ENCODE measurements at regions not wholly inside any gene's neighbourhood (a gene's known extent, or its start where the extent isn't known, plus 50 kb on each side); places are given as distances from the start of the nearest gene placed in this dataset.
"Not testable (repeated sequence)": the region's sequence is repeated elsewhere in the genome, so short reads cannot be mapped to it uniquely, and the experiment has no call there.

DNA sequence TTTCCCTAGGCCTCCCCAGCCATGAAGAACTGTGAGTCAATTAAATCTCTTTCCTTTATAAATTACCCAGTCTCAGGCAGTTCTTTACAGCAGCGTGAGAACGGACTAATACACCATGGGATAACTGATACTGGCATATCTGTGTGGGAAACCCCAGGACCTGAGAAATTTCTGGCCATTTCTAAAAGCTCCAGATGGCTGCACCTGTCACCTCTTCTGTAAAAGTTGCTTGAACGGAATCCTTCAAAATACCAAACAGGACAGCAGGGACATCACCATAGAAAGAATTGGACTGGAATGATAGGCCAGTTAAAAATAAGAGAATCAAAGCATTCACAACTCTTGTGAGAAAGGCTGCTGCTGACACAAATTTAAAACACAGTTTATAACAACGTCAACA lies 134.0 kb upstream of the FOXD4L5 start:
- DNase-seq (ENCODE audit: low spot score): not testable (repeated sequence)

DNA sequence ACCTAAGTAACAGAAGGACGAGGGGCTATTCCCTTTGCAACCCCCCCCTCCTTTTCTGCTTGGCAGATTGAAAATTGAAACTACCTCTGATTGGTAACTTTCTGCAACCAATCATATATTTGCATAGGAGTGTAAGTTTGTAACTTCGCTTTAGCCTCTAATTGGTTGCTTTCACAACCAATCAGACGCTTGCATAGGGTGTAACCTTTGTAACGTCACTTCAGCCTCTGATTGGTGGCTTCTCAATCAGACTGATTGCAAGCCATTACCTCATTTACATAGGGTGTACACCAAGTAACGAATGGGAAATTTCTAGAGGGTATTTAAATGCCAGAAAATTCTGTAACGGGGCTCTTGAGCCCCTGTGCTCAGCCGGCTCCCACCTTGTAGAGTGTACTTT lies 131.9 kb upstream of the FOXD4L5 start:
- not testable (repeated sequence) for DNase-seq (ENCODE audit: low spot score)

DNA sequence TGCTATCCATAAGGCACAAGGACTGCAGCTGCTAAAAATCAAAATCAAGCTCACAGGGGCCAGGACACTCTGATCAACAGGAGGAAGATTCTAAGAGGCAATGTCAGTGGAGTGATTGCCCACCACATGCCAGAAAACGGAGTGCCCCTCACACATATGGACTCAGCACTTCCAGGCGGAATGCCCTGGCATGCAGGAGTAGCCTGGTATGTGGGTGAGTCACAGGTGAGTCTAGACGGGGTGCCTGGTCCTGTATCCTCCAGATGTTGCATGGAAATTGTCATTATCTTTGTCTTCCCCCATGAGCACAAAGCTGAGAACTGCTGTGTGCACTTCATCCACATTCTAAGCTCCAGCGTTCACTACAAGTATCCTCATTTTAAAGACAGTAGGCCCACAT lies 129.2 kb upstream of the FOXD4L5 start:
- not testable (repeated sequence) for DNase-seq (ENCODE audit: low spot score)

DNA sequence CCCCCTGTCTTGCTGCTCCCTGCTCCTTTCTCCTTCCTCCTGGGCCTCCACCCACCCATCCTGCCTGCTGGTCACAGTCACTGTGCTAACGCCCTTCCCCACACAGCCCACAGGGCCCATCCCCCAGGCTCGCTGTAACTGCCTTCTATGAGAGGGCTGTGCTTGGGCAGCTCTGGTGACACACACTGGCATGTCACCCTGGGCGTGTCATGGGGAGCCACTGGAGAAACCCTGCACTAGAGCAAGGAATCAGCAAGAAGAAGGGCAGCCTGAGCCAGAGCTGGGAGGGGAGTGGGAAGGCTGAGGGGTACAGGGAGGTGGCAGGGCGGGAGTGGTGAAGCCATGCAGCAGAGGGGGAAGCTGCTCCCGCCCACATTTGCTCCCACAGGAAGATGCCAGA lies 128.4 kb upstream of the FOXD4L5 start:
- DNase-seq (ENCODE audit: low spot score): not testable (repeated sequence)

DNA sequence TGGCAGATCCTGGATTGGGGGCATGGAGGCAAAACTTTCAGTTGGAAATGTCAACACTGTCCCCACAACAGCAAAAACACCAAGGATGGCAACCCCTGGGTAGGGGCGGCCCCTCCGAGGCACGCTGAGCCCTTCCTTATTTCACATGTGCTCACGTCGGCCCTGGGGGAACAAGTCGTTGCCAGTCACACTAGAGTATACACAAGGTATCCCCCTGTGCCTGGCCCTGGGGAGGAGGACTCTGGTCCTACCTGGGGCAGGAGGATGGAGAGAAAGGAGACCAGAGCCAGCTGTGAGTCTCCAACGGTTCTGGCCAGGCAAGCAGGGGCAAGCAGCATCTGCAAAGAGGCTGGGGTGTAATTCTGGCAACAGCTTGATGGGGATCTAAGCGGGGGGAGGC lies 126.9 kb upstream of the FOXD4L5 start:
- DNase-seq (ENCODE audit: low spot score): no peak

DNA sequence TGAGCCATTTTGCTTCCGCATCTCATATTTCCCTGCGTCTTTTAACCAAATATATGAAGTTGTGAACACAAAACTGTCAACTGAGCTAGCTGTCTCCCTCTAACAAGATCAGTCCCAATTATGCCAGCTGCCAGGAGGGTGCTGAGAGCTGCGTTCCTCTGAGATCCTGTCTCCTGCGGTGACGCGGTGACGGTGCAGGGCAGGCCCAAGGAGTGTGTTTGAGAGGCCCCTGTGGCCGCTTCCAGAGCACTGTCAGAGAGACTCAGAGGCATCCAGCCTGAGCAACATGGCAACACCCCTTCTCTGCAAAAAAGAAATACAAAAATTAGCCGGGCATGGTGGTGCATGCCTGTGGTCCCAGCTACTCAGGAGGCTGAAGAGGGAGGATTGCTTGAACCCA lies 126.3 kb upstream of the FOXD4L5 start:
- no peak for DNase-seq (ENCODE audit: low spot score)

DNA sequence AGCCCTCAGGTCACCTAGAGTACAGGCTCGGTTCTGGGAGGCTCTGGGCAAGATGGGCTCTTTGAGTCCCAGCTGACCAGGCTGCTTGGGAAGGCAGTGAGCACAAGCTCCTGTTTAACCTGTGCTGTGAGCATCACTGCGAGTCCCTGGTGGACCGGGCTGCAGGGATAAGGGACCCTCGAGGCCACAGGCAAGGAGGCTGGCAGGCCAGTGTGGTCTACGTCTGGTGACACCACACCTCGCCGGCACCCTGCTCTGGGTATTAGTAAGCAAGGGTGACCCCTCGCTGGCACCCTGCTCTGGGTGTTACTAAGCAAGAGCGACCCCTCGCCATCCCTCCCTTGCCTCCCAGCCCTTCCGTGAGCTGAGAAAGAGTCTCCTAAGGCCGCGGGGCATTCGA lies 125.9 kb upstream of the FOXD4L5 start:
- DNase-seq (ENCODE audit: low spot score): no peak

DNA sequence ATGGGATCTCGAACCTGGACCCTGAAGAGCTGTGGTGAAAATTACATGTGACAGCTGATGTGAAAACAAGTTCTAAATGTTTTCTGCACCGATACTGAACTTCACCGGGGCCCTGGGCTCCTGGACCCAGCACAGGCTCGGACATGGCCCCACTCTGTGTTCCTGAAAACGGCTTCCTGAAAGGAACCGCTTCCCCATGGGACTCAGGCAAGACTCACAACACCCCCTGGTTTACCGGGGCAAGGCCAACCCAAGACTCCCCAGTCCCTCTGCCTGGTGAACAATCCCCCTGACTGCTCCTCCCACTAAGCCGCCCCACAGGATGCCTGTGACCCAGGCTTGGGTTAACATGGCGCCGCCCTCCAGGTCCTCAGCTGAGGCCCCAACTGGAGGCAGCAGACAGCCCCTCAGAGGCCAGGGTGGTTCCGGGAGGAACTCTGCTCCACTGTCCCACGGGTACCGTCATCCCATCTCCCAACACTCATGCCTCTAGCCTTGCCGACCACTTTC lies 124.5 kb upstream of the FOXD4L5 start:
- no peak for DNase-seq (ENCODE audit: low spot score)

DNA sequence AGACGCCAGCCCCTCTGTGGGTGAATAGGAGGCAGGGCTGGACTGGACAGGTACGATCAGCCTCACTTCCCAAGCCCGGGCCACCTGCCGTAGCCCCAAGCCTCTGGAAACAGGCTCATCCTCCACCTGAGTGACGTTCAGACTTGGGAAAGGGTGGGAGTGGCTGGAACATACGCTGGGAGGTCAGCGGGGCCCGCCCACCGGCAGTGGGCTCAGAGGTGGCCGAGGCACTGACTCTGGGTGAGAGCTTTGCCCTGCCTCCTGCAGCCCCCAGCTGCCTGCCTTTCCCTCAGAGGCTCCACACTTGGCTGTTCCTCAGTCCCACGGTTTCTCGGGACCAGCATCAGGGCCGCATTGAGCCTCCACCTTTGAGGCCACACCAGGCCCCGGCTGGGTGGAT lies 123.8 kb upstream of the FOXD4L5 start:
- not testable (repeated sequence) for DNase-seq (ENCODE audit: low spot score)

DNA sequence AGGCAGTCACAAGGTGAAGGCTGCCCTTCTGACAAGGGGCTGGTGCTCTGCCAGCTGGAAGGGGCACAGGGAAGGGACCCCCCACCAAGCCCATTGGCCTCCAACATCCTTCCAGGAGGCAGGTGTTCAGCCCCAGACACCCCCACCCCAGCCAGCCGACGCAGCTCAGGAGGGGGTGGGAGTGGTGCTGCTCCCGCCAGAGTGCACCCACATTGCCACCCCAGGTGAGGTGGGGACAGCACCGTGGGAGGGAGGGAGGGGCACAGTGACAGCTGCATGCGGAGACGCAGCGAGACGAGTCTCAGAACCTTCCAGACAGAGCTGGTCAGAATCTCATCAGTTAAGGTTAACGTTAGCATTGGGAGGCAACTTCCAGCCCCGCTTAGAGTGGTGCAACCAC lies 121.6 kb upstream of the FOXD4L5 start:
- DNase-seq (ENCODE audit: low spot score): not testable (repeated sequence)

DNA sequence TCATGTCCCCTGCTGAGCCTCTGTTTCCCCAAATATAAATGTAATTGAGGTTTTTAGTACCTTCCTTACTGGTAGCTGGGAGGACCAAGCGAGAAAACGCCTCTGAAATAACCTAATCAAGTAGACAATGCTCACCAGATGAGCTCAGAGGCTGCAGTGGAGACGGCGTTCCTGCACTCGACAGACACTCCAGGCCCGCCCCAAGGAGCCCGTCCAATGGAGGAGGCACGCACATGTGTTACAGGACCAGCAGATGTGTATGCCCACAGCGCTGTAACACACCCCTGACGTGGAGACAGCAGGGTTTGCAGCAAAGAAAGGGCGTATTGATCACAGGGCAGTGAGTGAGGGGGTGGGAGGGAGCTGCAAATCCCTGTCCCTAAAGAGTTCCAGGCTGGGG lies 120.8 kb upstream of the FOXD4L5 start:
- not testable (repeated sequence) for DNase-seq (ENCODE audit: low spot score)

DNA sequence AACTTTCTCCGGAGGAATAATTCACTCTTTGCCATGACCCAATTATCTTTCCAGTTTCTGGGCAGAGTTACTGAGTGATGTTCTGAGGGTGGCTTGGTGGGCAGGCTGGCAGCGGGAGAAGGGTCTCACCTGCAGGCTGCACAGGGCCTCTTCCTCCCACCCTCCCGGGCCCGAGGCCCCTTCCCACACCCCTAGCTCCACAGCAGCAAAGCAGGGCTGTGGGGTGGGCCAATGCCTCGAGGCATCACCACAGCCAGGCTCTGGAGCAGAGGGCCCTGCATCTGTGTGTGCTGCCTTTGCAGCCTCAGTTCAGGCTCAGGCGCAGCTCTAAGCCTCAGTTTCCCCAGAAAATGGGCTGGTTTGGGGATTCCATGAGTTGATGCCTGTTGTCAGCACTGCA lies 120.2 kb upstream of the FOXD4L5 start:
- no peak for DNase-seq (ENCODE audit: low spot score)

DNA sequence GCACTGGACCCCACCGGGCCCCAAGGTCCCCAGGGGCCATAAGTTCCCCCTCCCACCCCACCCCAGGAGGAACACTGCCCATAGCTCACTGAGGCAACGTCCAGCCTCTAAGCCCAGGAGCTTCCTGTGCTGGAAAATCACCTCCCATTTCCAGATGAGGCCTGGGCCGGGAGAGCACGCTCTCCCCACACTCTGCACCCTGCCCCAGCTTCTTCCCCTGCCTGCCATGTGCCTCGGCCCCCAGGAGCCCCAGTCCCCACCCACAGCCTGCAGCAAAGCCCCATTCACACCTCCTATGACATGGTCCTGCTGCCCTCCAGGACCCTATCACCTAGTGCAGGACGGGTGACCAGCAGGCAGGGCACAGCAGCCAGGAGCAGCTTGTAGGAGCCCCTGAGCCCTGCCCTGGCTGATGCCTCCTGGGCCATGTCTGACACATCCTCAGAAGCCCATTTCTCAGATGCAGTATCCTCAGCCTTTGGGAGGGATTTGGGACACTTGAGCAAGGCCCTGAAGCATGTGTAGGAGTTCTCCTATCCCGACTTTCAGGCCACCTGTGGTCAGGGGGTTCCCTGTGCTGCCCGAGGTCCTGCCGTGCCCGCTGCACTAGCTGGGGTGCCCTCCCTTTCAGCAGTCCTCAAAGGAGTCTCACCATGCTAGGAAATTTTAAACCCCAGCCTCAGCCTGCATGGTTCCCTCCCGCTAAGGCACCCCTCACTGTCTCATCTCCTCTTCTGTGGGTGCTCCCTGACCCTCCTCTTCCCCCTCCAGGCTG lies 119.4 kb upstream of the FOXD4L5 start:
- no peak for DNase-seq (ENCODE audit: low spot score)

DNA sequence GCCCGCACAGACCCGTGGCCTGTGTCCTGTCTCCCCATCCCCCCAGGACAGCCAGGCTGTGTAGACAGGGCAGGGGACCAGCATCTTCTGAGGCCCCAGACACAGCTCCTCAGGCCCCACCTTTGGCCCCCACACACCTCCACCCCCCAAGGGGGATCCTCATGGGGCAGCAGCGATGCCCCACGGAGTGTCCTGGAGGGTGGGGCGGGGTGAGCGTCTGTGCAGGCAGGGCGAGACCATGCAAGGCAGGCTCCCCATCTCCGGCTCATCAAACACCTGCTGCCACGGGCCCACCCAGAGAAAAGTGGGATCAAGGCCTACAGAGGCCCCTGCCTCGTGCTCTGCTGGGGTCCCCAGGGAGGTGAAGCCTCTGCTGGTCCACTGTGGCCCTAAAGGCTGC lies 118.7 kb upstream of the FOXD4L5 start:
- DNase-seq (ENCODE audit: low spot score): no peak

DNA sequence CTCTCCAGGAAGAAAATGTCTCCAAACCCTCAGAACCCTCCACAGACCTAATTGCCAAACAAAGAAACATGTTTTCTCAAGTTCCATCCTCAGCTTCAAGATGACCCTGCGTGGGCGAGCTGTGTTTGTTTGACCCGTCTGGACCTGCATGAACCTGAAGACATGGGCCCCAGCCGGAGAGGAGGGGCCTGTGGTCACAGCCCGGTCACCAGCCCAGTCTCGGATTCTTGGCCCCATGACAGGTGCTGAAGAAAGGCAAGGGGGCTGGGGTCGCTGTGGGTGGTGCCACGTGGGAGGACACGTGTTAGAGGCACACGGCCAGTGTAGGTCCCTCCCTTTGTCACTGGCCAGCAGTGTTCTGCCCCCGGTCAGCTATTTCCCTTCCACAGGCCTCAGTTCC lies 118.1 kb upstream of the FOXD4L5 start:
- not testable (repeated sequence) for DNase-seq (ENCODE audit: low spot score)

DNA sequence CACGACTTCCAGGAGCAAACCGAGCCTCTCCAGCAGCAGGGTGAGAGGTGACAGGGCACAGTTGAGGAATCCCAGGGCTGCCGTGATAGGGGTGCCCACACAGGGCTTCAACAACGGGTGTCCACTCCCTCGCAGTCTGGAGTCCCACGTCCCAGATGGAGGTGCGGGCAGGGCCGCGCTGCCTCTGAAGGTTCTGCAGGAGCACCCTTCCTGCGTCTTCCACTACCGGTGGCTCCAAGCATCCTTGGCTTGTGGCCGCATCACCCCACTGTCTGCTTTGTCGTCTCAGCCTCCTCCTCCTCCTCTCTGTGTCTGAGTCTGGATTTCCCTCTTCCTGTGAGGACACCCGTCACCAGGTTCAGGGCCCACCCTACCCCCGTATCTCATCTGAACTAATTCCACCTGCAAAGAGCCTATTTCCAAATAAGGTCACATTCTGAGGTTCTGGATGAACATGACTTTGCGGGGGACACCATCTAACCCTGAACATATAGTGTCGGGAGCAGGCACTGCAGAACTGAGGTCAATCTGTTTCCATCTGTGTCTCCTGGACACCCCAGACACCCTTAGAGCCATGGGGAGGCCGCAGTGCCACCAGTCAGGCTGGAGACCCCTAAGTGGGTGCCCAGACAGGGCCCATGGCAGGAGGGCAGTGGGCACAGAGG lies 117.3 kb upstream of the FOXD4L5 start:
- not testable (repeated sequence) for DNase-seq (ENCODE audit: low spot score)

DNA sequence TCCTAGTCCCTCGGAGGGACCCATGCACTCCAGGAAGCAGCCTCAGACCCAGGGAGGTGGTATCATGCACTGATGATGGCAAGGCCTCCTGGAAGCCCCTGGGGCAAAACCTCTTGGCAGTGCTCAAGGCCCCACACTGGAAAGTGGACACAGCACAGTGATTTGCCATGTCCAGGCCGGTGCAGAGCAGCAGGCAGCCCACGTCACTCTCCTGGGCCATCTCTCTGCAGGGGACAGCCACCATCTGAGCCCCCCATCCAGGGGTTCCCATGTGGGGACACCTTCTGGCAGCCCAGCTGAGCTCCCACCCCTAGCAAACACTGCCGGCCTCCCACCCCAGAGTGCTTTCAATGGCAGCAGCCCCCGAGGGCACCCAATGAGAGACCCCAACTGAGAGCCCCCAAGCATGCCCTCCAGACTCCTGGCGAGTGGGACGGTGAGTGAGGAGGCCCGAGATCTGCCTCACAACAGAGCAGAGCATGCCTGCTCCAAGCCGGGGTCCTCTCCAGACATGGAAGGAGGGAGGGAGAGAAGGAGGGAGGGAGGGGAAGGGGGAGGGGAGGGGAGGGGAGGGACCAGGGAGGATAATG lies 116.5 kb upstream of the FOXD4L5 start:
- DNase-seq (ENCODE audit: low spot score): not testable (repeated sequence)

DNA sequence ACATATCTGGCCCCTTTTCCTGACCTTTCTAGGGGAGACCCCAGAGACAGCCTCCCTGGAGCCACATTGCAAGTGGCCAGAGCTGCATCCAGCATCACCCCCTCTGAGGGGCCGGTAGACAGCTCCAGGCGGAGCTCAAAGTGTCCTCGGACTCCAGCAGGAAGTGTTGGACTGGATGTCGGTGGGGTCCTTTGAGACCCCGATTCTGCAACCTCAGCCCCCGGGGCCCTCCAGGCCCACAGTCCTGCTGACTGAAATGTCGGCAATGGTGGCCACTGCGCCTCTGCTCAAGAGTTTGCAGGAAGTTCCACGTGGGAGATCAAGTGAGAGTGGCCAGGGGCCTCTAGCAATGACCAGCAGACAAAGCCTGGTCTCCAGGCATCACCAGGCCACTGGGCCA lies 115.9 kb upstream of the FOXD4L5 start:
- DNase-seq (ENCODE audit: low spot score): no peak

DNA sequence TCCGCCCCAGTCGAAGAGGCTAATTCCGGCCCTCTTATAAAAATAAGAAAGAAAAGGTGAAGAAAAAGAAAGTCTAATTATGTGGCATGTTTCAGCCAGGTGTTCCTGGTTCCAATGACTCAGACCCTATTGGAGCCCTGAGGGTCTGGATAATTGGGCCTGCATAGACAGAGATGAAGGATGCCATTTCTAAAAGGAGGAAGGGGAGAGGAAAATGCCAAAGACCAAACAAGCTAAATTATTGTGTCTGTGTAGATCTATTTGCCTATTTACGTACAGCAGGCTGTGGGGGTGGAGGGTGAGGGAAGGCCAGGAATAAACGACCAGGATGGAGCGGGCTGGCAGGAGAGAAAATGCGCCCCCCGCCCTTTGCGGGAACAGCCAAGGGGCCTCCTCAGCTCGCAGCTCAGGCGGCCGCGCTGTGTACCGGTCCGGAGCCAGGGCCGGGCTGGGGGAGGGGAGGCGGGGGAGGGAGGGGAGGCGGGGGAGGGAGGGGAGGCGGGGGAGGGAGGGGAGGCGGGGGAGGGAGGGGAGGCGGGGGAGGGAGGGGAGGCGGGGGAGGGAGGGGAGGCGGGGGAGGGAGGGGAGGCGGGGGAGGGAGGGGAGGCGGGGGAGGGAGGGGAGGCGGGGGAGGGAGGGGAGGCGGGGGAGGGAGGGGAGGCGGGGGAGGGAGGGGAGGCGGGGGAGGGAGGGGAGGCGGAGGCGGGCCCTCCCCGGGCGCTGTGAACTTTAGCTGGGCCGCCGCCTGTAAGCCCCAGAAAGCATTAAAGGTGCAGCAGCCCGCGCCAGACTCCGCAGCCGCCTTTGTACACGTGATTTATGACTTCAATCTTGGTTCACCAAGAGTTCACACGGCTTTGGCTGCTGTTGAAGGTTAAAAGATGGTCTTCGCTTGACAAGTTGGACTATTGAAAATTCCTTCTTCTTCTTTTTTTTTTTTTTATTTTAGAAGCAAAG lies 113.0 kb upstream of the FOXD4L5 start:
- not testable (repeated sequence) for DNase-seq (ENCODE audit: low spot score)

DNA sequence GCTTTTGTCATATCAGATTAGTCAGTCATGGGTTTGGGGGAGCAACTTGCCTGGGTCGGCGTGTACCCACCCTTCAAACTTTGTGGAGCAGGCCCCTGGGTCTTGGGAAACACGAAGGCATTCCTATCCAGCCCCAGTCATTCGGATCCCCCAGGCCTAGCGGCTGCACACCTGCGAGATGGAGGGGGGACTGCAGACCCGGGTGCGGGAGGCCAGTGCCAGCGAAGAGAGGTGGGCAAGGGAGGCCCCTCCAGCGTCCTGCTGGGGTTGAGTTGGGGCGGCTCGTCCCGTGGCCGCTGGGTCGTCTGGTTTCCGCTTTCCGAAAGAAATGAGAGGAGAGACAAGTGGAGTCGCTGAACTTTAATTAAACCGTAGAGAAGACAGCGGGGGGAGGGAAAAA lies 112.2 kb upstream of the FOXD4L5 start:
- DNase-seq (ENCODE audit: low spot score): not testable (repeated sequence)

DNA sequence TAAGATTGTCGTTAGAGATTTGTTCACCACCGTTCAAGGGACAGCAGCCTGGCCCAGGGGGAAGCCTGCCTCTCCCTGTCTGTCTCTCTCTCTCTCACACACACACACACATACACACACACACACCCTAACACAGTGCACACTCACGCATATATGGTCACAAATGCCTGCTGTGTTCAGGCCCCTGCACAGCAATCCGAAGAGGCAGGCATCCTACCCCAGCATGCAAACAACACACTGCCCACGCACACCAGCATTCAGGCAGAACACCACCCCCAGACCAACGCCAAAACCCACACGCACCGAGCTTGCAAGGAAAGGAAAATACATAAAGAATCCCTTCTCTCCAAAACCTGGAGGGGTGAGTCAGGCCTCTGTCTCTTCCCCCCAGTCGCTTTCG lies 111.6 kb upstream of the FOXD4L5 start:
- not testable (repeated sequence) for DNase-seq (ENCODE audit: low spot score)

DNA sequence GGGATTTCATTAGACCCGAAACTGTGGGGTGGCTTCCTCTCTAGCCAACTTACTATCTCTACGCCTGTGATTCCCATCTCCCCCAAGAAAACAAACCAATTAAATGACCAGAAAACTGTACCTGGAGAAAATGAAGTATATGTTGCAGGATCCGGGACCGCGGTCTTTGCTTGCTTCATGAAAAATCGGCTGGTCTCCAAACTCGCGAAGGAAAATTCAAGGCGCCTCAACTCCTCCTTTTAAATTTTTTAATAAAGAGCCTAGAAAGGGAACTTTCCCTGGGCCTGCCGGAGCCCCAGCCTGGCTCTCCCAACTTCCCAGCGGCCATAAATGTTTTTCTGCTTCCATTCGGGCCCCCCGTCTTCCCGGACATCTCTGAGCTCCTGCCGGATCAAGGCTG lies 110.8 kb upstream of the FOXD4L5 start:
- not testable (repeated sequence) for DNase-seq (ENCODE audit: low spot score)

Measured in ecto neural progenitor cell (in vitro differentiated cells).